T-helper 17 cell (primary cell): ENCODE measurements at regions not wholly inside any gene's neighbourhood (a gene's known extent, or its start where the extent isn't known, plus 50 kb on each side); places are given as distances from the start of the nearest gene placed in this dataset.
"Not testable (repeated sequence)": the region's sequence is repeated elsewhere in the genome, so short reads cannot be mapped to it uniquely, and the experiment has no call there.

ENCODE experiments used
- ATAC-seq: fragments of 150-1000 bp; cut with Tn5 transposase; 2 replicates; pipeline ENCODE4 v1.10.0; 2021; ENCODE audit warnings: mild to moderate bottlenecking, moderate library complexity
- DNase-seq, 3 donors: peaks; one replicate each; pipeline versions ENCODE4 v3.0.0 to v3.0.0-alpha.2; 2020 to 2021
- H3K9me3 ChIP-seq: one replicate; pipeline ENCODE4 v1.7.0; 2013; ENCODE audit warnings: low read length, mild to moderate bottlenecking; ENCODE audit not compliant: control insufficient read depth, poor library complexity, severe bottlenecking
- H3K27ac Mint-ChIP-seq: one replicate; pipeline ENCODE4 v1.8.0; 2022; ENCODE audit warnings: mild to moderate bottlenecking, moderate library complexity, mixed read lengths
- H3K27me3 Mint-ChIP-seq: one replicate; pipeline ENCODE4 v1.8.0; 2022; ENCODE audit warnings: mixed read lengths
- H3K36me3 Mint-ChIP-seq: one replicate; pipeline ENCODE4 v1.8.0; 2022; ENCODE audit warnings: low read depth, mixed read lengths
- H3K4me1 Mint-ChIP-seq: one replicate; pipeline ENCODE4 v1.8.0; 2022; ENCODE audit warnings: mild to moderate bottlenecking, mixed read lengths
- H3K4me3 Mint-ChIP-seq: one replicate; pipeline ENCODE4 v1.8.0; 2022; ENCODE audit warnings: mild to moderate bottlenecking, moderate library complexity, mixed read lengths

GRCh38 chr2:161052214-161052613 is 108.0 kb upstream of the TANK start:
- peaks cover 2% of the 10 kb centered on the region for H3K9me3 ChIP-seq
- ATAC-seq (no peak), DNase-seq (no peak)
- no peaks in the 10 kb centered on the region for H3K4me1 Mint-ChIP-seq
- peaks cover 8% of the 10 kb centered on the region for H3K36me3 Mint-ChIP-seq
- no peak overlapping the region for H3K27ac Mint-ChIP-seq
- H3K27me3 Mint-ChIP-seq: peaks cover 47% of the 10 kb centered on the region
- H3K4me3 Mint-ChIP-seq: no peak overlapping the region

GRCh38 chr2:161055289-161055688 is 104.9 kb upstream of the TANK start:
- Mint-ChIP-seq H3K27ac (no peak overlapping the region), H3K4me1 (no peaks in the 10 kb centered on the region), H3K36me3 (peaks cover 8% of the 10 kb centered on the region), H3K4me3 (no peak overlapping the region), H3K27me3 (peaks cover 31% of the 10 kb centered on the region)
- no peaks in the 10 kb centered on the region for H3K9me3 ChIP-seq
- DNase-seq (no peak), ATAC-seq (no peak)

- DNase-seq (no peak), ATAC-seq (no peak)
- Mint-ChIP-seq H3K4me1 (peaks cover 8% of the 10 kb centered on the region), H3K36me3 (no peaks in the 10 kb centered on the region), H3K27me3 (peaks cover 6% of the 10 kb centered on the region), H3K4me3 (no peak overlapping the region), H3K27ac (no peak overlapping the region)
- H3K9me3 ChIP-seq: no peaks in the 10 kb centered on the region
Measured at GRCh38 chr2:161059388-161059787, 100.8 kb upstream of the TANK start.

GRCh38 chr2:161061786-161062185 is 98.4 kb upstream of the TANK start:
- Mint-ChIP-seq H3K4me3 (no peak overlapping the region), H3K27ac (no peak overlapping the region), H3K4me1 (peaks cover 11% of the 10 kb centered on the region), H3K27me3 (peaks cover 6% of the 10 kb centered on the region), H3K36me3 (no peaks in the 10 kb centered on the region)
- ATAC-seq (no peak), DNase-seq (no peak)
- H3K9me3 ChIP-seq: no peaks in the 10 kb centered on the region

GRCh38 chr2:161063157-161063945 is 96.9 kb upstream of the TANK start:
- DNase-seq: peak; percentile 18 to 56 (median 22)
- Mint-ChIP-seq H3K4me1 (peaks cover 13% of the 10 kb centered on the region), H3K27ac (no peak overlapping the region), H3K27me3 (peaks cover 6% of the 10 kb centered on the region), H3K36me3 (no peaks in the 10 kb centered on the region), H3K4me3 (no peak overlapping the region)
- H3K9me3 ChIP-seq: no peaks in the 10 kb centered on the region
- ATAC-seq: peak; percentile 95

GRCh38 chr2:161063946-161064306 is 96.3 kb upstream of the TANK start:
- Mint-ChIP-seq H3K36me3 (no peaks in the 10 kb centered on the region), H3K27me3 (peaks cover 6% of the 10 kb centered on the region), H3K4me3 (no peak overlapping the region), H3K27ac (no peak overlapping the region), H3K4me1 (peaks cover 13% of the 10 kb centered on the region)
- DNase-seq (no peak), ATAC-seq (peak; percentile 45)
- no peaks in the 10 kb centered on the region for H3K9me3 ChIP-seq

- Mint-ChIP-seq H3K27me3 (no peaks in the 10 kb centered on the region), H3K36me3 (no peaks in the 10 kb centered on the region), H3K4me3 (no peak overlapping the region), H3K4me1 (peaks cover 9% of the 10 kb centered on the region), H3K27ac (no peak overlapping the region)
- H3K9me3 ChIP-seq: no peaks in the 10 kb centered on the region
- DNase-seq: no peak
- no peak for ATAC-seq
Measured at GRCh38 chr2:161067846-161068350, 92.3 kb upstream of the TANK start.

GRCh38 chr2:161068670-161069069 is 91.6 kb upstream of the TANK start:
- Mint-ChIP-seq H3K4me3 (no peak overlapping the region), H3K27me3 (no peaks in the 10 kb centered on the region), H3K36me3 (no peaks in the 10 kb centered on the region), H3K27ac (no peak overlapping the region), H3K4me1 (peaks cover 6% of the 10 kb centered on the region)
- ATAC-seq (no peak), DNase-seq (no peak)
- H3K9me3 ChIP-seq: no peaks in the 10 kb centered on the region

- Mint-ChIP-seq H3K4me3 (no peak overlapping the region), H3K27ac (no peak overlapping the region), H3K36me3 (no peaks in the 10 kb centered on the region), H3K4me1 (peaks cover 6% of the 10 kb centered on the region), H3K27me3 (no peaks in the 10 kb centered on the region)
- ATAC-seq (no peak), DNase-seq (no peak)
- no peaks in the 10 kb centered on the region for H3K9me3 ChIP-seq
Measured at GRCh38 chr2:161070693-161071479, 89.3 kb upstream of the TANK start.

- peaks cover 14% of the 10 kb centered on the region for H3K4me1 Mint-ChIP-seq
- DNase-seq, ATAC-seq, H3K36me3 Mint-ChIP-seq, H3K9me3 ChIP-seq, H3K27ac Mint-ChIP-seq, H3K27me3 Mint-ChIP-seq, H3K4me3 Mint-ChIP-seq: not testable (repeated sequence)
Measured at GRCh38 chr2:161072436-161072835, 87.8 kb upstream of the TANK start.

GRCh38 chr2:161075701-161076100 is 84.5 kb upstream of the TANK start:
- H3K9me3 ChIP-seq: no peaks in the 10 kb centered on the region
- ATAC-seq (no peak), DNase-seq (no peak)
- H3K27ac Mint-ChIP-seq: peak overlapping the region; percentile 1
- peaks cover 28% of the 10 kb centered on the region for H3K4me1 Mint-ChIP-seq
- no peak overlapping the region for H3K4me3 Mint-ChIP-seq
- no peaks in the 10 kb centered on the region for H3K36me3 Mint-ChIP-seq
- H3K27me3 Mint-ChIP-seq: no peaks in the 10 kb centered on the region

GRCh38 chr2:161076936-161077335 is 83.3 kb upstream of the TANK start:
- DNase-seq (no peak), ATAC-seq (no peak)
- no peaks in the 10 kb centered on the region for H3K36me3 Mint-ChIP-seq
- H3K27me3 Mint-ChIP-seq: no peaks in the 10 kb centered on the region
- peaks cover 28% of the 10 kb centered on the region for H3K4me1 Mint-ChIP-seq
- H3K4me3 Mint-ChIP-seq: peak overlapping the region; percentile 81
- no peaks in the 10 kb centered on the region for H3K9me3 ChIP-seq
- H3K27ac Mint-ChIP-seq: peak overlapping the region; percentile 89

GRCh38 chr2:161077367-161078210 is 82.6 kb upstream of the TANK start:
- peak overlapping the region; percentile 81 for H3K4me3 Mint-ChIP-seq
- ATAC-seq (peak; percentile 91), DNase-seq (peak in 2 of 3 donors; percentile 32 to 33)
- no peaks in the 10 kb centered on the region for H3K36me3 Mint-ChIP-seq
- H3K27ac Mint-ChIP-seq: peak overlapping the region; percentile 89
- no peaks in the 10 kb centered on the region for H3K27me3 Mint-ChIP-seq
- H3K9me3 ChIP-seq: no peaks in the 10 kb centered on the region
- peaks cover 28% of the 10 kb centered on the region for H3K4me1 Mint-ChIP-seq
